C1 segment of cervical spinal cord (tissue), 14 donors: ENCODE measurements at regions not wholly inside any gene's neighbourhood (a gene's known extent, or its start where the extent isn't known, plus 50 kb on each side); places are given as distances from the start of the nearest gene placed in this dataset.
A peak's percentile ranks its signal among the peaks of the same experiment; 100 is the strongest.
"Not testable (repeated sequence)": the region's sequence is repeated elsewhere in the genome, so short reads cannot be mapped to it uniquely, and the experiment has no call there.

Source experiments
- DNase-seq, 14 donors: peaks; one replicate each; lab custom pipeline; 2025; lab: John Stamatoyannopoulos, UW

GRCh38 chr4:3615386-3616286 lies 83.4 kb upstream of the LRPAP1 start:
- no peak for DNase-seq

DNA sequence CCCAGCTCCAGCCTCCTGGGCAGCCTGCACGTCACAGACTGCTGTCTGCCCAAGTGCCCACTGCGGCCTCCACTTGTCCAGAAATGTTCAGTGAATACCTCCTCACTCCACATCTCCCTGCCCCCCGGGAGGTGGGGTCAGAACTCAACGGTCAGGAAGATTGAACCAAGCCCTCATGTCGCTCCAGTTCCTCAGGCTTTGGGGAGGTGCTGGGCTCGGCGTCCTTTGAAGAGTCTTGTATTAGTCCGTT lies 82.4 kb upstream of the LRPAP1 start:
- no peak for DNase-seq

DNA sequence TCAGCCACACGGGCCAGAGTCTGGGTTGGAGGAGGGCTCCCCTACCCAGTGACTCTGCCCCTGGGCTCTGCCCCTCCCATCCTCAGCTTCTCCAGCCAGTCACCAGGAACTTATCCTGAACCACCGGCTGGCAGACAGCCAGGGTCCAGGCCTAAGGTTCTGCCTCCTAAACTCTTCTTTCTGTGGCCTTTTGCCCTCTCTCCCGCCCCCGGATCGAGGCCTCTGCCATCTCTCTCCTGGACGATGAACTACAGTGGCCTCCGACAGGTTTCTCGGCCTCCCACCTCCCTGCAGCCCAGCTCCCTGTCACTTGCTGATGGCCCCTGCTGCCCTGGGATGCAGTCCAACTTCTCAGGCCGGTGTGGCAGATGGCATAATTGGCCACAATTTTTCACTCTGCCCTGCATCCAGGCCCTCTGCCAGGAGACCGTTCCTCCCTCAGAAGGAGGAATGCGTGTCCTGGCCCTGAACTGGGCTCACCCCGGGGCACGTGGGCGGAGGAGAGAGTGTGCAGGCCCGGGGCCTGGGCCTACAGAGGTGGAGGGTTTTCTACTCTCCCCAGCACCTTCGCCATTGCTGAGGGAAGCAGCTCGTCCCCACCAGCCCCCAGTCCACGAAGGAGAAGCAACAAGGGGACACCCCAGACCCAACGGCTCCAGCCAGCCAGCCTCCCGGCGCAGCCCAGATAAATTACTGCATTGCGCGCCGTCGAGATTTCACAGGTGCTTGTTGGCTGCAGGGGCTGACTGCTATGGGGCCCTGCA lies 81.9 kb upstream of the LRPAP1 start:
- DNase-seq: peak in 4 of 14 donors; percentile 9 to 95 (median 42)

GRCh38 chr4:3612934-3613333 lies 80.7 kb upstream of the LRPAP1 start:
- no peak for DNase-seq

GRCh38 chr4:3612281-3612680 lies 80.1 kb upstream of the LRPAP1 start:
- DNase-seq: no peak

DNA sequence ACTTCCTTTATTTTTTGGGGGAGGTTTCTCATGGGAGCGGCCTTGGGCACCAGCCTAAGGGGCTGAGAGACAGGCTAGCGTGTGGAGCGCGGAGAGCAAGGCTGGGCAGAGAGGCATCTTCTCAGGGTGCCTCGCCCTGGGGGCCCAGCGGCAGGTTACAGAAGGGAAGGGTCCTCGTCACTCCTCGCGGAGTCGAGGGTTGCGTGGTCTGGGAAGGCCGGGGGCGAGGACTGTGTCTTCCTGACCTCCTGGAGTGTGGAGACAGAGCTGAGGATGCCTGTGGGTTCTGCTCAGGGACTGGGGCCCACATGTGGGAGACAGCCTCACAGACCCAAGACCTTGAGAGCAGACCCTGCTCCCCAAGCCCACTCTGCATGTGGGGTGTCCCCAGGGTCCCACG lies 79.6 kb upstream of the LRPAP1 start:
- DNase-seq: no peak

DNA sequence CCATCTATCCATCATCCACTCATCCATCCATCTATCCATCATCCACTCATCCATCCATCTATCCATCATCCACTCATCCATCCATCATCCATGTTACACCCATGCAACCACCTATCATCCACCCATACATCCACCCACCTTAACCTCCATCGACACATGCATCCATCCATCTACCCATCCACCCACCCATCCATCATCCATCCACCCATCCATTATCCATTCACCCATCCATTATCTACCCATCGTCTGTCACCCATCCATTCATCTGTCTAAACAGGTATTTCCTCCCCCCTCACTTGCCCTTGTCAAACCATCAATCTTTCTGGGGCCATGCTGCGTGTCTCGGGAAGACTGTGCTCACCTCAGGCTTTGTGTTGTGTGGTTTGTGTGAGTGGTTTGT lies 78.6 kb upstream of the LRPAP1 start:
- not testable (repeated sequence) for DNase-seq

- not testable (repeated sequence) for DNase-seq
Measured at GRCh38 chr4:3609905-3610304, 77.7 kb upstream of the LRPAP1 start.

GRCh38 chr4:3607690-3608552 lies 75.7 kb upstream of the LRPAP1 start:
- DNase-seq: peak in 3 of 14 donors; percentile 11 to 95 (median 30)

DNA sequence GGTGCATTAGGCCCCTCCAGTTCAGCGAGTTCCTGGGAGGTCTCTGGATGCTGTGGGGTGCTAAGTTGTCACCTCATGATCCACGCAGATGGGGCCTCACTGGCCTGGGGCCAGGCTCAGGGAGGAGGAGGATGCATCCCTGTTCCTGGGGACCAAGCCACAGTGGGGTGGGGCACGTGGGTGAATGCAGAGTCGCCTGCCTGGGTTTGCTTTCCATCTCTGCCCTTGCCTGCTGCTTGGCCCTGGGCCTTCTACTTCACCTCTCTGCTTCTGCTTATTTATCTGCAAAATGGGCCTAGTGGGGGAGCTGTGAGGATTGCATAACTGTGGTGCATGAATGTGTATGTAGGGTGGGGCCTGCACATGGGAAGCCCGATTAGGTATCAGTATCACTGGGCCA lies 74.6 kb upstream of the LRPAP1 start:
- not testable (repeated sequence) for DNase-seq

DNA sequence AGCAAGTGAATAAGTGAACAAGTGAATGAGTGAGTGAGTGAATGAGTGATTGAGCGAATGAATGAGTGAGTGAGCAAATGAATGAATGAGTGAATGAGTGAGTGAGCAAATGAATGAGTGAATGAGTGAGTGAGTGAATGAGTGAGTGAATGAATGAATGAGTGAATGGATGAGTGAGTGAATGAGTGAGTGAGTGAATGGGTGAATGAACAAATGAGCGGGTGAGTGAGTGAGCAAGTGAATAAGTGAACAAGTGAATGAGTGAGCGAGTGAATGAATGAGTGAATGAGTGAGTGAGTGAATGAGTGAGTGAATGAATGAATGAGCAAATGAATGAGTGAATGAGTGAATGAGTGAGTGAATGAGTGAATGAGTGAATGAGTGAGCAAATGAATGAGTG lies 74.0 kb upstream of the LRPAP1 start:
- not testable (repeated sequence) for DNase-seq

DNA sequence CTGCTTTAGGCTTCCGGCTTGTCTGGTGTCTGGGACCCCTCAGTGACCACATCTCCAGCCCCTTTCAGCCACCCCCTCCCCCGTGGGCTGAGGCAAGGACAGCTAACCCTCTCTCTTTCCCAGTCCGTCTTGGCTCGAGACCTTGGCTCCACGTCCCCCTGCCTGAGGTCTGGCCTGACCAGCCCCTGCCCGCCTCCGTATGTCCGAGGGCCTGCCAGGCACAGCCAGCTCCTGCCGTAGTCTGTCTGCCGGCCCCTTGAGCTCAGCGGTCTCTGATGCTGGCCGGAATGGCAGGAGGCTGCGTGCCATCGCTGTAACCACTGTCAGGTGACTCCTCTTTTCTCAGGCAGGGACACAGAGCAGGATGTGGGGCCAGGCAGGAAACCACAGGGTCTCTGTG lies 73.3 kb upstream of the LRPAP1 start:
- peak in 1 of 14 donors; percentile 26 for DNase-seq

DNA sequence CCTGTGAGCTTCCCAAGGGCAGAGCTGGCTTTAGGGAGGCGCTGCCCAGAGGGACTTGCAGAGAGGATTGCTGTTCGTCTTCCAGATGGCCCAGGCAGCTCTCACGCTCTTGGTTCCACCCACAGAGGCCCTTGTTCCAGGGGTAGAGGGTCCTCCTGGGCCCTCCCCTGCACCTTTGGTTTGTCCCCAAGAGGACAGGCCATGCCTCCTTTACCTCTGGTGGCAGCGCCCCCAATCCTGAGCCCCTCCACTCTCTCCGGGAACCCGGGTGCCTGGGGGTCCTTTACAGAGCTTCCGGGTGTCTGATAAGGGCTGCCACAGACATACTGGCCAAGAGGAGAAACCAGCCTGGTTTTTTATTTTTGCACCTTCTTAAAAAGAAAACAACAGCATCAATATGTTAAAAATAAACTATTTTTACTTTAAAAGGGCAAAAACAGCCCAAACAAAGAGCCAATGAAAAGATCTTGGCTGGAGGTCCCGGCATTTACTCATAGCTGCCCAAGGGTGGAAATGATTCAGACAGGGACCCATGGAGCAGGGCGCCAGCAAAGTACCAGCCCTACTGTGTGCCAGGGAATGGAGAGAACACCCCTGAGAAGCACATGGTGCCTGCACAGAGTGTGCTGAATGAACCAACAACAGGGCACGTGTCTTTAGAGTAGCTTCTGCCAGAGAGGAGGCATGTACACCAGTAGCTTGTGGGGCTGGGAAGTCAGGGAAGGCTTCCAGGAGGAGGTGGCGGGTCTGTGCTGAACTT lies 70.8 kb upstream of the LRPAP1 start:
- not testable (repeated sequence) for DNase-seq

GRCh38 chr4:3601992-3602391 lies 69.8 kb upstream of the LRPAP1 start:
- DNase-seq: no peak

GRCh38 chr4:3601108-3601690 lies 69.0 kb upstream of the LRPAP1 start:
- DNase-seq: not testable (repeated sequence)

DNA sequence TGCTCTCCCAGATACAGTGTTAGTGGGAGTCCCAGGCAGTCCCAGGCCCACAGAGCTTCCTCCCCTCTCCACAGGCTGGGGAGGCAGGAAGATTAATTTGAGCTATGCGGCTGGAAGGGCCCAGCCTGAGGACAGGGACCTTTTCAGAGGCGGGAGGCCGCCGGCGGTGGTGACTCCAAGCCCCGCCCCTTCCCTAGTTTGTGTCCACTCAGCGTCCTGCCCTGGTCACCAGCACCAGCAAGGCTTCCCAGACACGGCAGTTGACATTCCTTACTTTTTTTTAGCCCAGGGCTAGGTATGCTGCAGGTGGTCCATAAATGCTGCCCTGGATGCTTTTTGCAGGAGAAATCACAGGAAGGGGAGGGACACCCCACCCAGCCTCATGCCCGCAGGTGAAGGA lies 67.7 kb upstream of the LRPAP1 start:
- DNase-seq: no peak

- no peak for DNase-seq
Measured at GRCh38 chr4:3598695-3599227, 66.5 kb upstream of the LRPAP1 start.

GRCh38 chr4:3597896-3598505 lies 65.8 kb upstream of the LRPAP1 start:
- DNase-seq: not testable (repeated sequence)

DNA sequence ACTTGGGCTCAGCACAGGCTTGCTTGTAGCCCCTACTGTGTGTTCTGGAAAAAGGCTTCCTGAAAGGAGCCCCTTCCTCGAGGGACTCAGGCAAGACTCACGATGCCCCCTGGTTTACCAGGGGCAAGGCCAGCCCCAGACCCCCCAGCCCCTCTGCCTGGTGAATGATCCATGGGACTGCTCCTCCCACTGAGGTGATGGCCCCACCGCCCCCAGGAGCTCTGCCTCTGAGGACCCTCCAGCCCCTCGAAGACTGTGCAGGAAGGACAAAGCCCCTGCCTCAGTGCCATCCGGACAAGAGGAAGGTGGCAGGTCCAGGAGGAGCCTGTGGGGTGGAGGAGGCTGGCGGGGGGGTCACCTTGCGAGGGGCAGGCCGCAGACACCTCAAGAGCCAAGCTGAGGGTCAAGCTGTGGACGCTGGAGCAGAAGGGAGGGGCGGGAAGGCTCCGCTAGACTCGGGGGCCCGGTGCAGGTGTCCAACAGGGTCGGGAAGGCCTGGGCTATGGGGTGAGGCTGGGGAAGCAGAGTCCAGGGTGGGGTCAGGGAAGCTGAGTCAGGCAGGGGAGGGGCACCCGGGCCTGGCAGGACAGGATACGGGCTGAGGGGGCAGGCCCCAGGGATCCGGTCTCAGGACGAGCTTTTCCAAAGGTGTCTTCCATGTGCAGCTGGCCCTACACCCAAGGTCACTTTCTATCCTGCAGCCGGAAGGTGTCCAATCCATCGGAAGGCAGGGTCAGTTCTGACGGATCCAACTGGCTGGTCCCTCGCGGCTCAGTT lies 64.9 kb upstream of the LRPAP1 start:
- DNase-seq: not testable (repeated sequence)
